ENCODE measurements at regions not wholly inside any gene's neighbourhood (a gene's known extent, or its start where the extent isn't known, plus 50 kb on each side); places are given as distances from the start of the nearest gene placed in this dataset.
"Not testable (repeated sequence)": the region's sequence is repeated elsewhere in the genome, so short reads cannot be mapped to it uniquely, and the experiment has no call there.

DNA sequence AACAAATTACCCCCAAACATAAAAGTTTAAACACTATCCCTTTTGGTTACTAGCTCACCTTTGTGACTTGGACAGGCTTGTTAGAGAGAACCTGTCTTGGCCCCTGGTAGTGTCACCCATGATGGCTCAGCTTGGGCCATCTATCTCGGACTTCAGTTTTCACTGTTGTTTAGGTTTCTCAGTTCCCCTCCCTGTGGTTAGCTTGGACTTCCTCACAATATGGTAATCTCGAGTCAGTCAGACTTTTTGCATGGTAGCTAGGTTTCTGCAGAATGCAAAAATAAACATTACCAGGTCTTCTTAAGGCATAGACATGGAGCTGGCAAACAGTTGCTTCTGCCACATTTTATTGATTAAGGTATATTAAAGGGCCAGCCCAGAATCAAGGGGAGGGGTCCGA is 324.3 kb upstream of the RORB start:
- 52 to 66% methylated on average over 3 of the region's 3 CpGs for WGBS, 2 donors
- no peaks in the 10 kb centered on the region for H3K36me3 ChIP-seq
- no peak for TF ChIP-seq CTCF (IDR thresholded peaks at IDR 0.05)
- DNase-seq (no peak), FAIRE-seq (no peak), ATAC-seq (no peak)
- H3K9me3 ChIP-seq, result no peaks in the 10 kb centered on the region
- H3K27ac ChIP-seq, result no peak overlapping the region
- intact Hi-C loops (cut with DNase I), result no loop called here
- no peak overlapping the region for H3K4me3 ChIP-seq
- H3K27me3 ChIP-seq, result no peaks in the 10 kb centered on the region
- no peaks in the 10 kb centered on the region for H3K4me1 ChIP-seq

DNA sequence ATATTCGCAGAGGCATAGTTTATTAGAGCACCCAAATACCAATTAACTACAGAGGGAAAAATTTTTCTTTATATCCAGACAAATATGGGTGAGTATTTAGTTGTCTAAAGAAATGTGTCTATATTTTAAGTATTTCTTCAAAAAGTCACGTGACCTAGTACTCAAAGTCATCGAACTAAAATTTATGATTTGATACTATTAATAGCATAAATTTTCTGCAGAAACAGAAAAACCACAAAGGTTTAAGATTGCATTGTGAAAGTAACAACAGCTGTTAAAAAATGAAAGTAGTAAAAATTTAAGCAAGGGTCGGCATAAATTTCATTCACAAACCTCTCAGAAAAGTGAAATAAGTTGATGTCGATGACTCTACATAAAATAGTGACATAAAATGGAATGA is 323.9 kb upstream of the RORB start:
- Histone ChIP-seq H3K4me1 (no peaks in the 10 kb centered on the region), H3K9me3 (no peaks in the 10 kb centered on the region), H3K27ac (no peak overlapping the region), H3K36me3 (no peaks in the 10 kb centered on the region), H3K4me3 (no peak overlapping the region), H3K27me3 (no peaks in the 10 kb centered on the region)
- FAIRE-seq (no peak), DNase-seq (no peak), ATAC-seq (no peak)
- WGBS, 2 donors, result 67 to 80% methylated on average over 5 of the region's 5 CpGs
- intact Hi-C loops (cut with DNase I), result no loop called here
- no peak for TF ChIP-seq CTCF (IDR thresholded peaks at IDR 0.05)

- peak in 2 of 6 donors; percentile 17 to 69 for DNase-seq
Measured at GRCh38 chr9:74197771-74198170, 299.4 kb upstream of the RORB start.

DNA sequence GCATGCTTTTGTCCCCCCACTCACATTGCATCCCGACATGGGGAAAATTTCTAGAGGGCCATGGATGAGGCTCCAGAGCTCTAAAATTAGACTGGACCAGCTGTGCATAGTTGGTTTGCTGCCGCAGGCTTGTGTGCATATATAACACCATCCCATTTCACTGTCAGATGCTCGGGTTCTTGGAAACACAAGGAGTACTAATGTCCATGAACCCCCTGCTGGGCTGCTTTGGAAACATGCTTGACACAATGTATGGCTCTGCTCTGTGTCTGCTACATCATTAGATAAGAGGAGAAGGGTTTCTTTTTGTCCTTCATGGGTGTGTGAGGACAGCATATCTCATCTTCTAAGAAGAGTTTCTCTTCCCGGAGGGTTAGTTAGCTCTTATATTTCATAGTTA is 292.1 kb upstream of the RORB start:
- intact Hi-C loops (cut with DNase I), result no loop called here
- H3K27ac ChIP-seq, result no peak overlapping the region
- no peaks in the 10 kb centered on the region for H3K4me1 ChIP-seq
- no peaks in the 10 kb centered on the region for H3K9me3 ChIP-seq
- H3K36me3 ChIP-seq, result no peaks in the 10 kb centered on the region
- FAIRE-seq, result no peak
- 54 to 77% methylated on average over 4 of the region's 4 CpGs for WGBS, 2 donors
- TF ChIP-seq CTCF (IDR thresholded peaks at IDR 0.05), result no peak
- no peak for ATAC-seq
- no peaks in the 10 kb centered on the region for H3K27me3 ChIP-seq
- DNase-seq, result no peak
- H3K4me3 ChIP-seq, result no peak overlapping the region

More at GRCh38 chr9:74197771-74198170, 299.4 kb upstream of the RORB start:
- H3K27ac ChIP-seq; H3K4me1 ChIP-seq; FAIRE-seq; H3K27me3 ChIP-seq; intact Hi-C loops (cut with DNase I); H3K36me3 ChIP-seq; H3K9me3 ChIP-seq; ATAC-seq; H3K4me3 ChIP-seq: not testable (repeated sequence)
- 90 to 95% methylated on average over 18 to 22 of the region's 24 CpGs for WGBS, 2 donors

GRCh38 chr9:74218385-74219063 is 278.6 kb upstream of the RORB start:
- FAIRE-seq (no peak), ATAC-seq (no peak), DNase-seq (no peak)
- WGBS, 2 donors, result 56 to 61% methylated on average over 3 of the region's 3 CpGs
- Histone ChIP-seq H3K27ac (no peak overlapping the region), H3K4me3 (no peak overlapping the region), H3K27me3 (no peaks in the 10 kb centered on the region), H3K4me1 (no peaks in the 10 kb centered on the region), H3K9me3 (no peaks in the 10 kb centered on the region), H3K36me3 (no peaks in the 10 kb centered on the region)
- intact Hi-C loops (cut with DNase I), result no loop called here
- no peak for TF ChIP-seq CTCF (IDR thresholded peaks at IDR 0.05)
